GM12878 (cell line): ENCODE measurements at regions not wholly inside any gene's neighbourhood (a gene's known extent, or its start where the extent isn't known, plus 50 kb on each side); places are given as distances from the start of the nearest gene placed in this dataset.

Source experiments
- ATAC-seq: fragments of 200-7000 bp; cut with Tn5 transposase; 3 replicates; pipeline ENCODE4 v1.9.1; 2020; ENCODE audit warnings: mild to moderate bottlenecking, moderate library complexity
- BruUV-seq: library from RNA; stranded (reverse); fragments of 400-500 nt; replicated peaks from 2 replicates; lab custom pipeline; 2021; lab: Mats Ljungman, UMichigan
- CTCF ChIA-PET: fragments of 300-600 bp; sonication (Branson Sonifier 250); formaldehyde crosslinking; extraction: SDS; loops from one replicate; lab custom pipeline; 2021; ENCODE audit warnings: inconsistent platforms; lab: Yijun Ruan, JAX
- POLR2A ChIA-PET: fragments of 350-600 bp; formaldehyde crosslinking; extraction: SDS; loops from one replicate; lab custom pipeline; 2021; ENCODE audit warnings: inconsistent platforms; lab: Charles Lee
- RAD21 ChIA-PET: fragments of 300-600 bp; sonication (Branson Sonifier 250); formaldehyde crosslinking; loops from one replicate; lab custom pipeline; 2023; ENCODE audit warnings: antibody characterized with exemption; ENCODE audit not compliant: unreplicated experiment; lab: Charles Lee
- SMC1A ChIA-PET: fragments of 300-600 bp; sonication (Branson Sonifier 250); formaldehyde crosslinking; loops from one replicate; lab custom pipeline; 2023; ENCODE audit not compliant: unreplicated experiment, uncharacterized antibody; lab: Charles Lee
- DNase-seq: peaks from one replicate; pipeline ENCODE4 v3.0.0-alpha.2; 2011; ENCODE audit warnings: low read depth, low spot score
- FAIRE-seq: peaks from 3 replicates; lab custom pipeline; 2011; peaks lifted over from hg19 to GRCh38; lab: Jason Lieb, UNC
- H2AFZ ChIP-seq: 2 replicates; pipeline ENCODE4 v1.6.0; 2011; ENCODE audit warnings: low read depth, low read length, control low read depth; ENCODE audit not compliant: control insufficient read depth
- H3K27ac ChIP-seq: 2 replicates; pipeline ENCODE4 v1.5.1; 2011; ENCODE audit warnings: control low read depth; ENCODE audit not compliant: control insufficient read depth, insufficient read depth
- H3K27me3 ChIP-seq, 2 experiments: replicated peaks in 1 of 2; 2 replicates each; pipeline versions ENCODE4 v1.6.0 to v1.6.1; 2011; ENCODE audit warnings: low read length in 1 of 2; ENCODE audit not compliant: control insufficient read depth in 2 of 2, insufficient read depth in 2 of 2
- H3K36me3 ChIP-seq, 2 experiments: 2 replicates each; pipeline ENCODE4 v1.5.1; 2011; ENCODE audit warnings: low read length in 1 of 2; ENCODE audit not compliant: control insufficient read depth in 2 of 2, insufficient read depth in 2 of 2
- H3K4me1 ChIP-seq: 2 replicates; pipeline ENCODE4 v1.6.1; 2011; ENCODE audit warnings: mild to moderate bottlenecking, low read length, moderate library complexity, mixed read lengths; ENCODE audit not compliant: control insufficient read depth, insufficient read depth
- H3K4me2 ChIP-seq: 2 replicates; pipeline ENCODE4 v1.6.0; 2011; ENCODE audit warnings: control low read depth; ENCODE audit not compliant: control insufficient read depth, insufficient read depth
- H3K4me3 ChIP-seq: fragments of 200-600 bp; sonication (generic); 2 replicates; pipeline ENCODE4 v1.5.1; 2016
- H3K79me2 ChIP-seq: 2 replicates; pipeline ENCODE4 v1.6.0; 2011; ENCODE audit warnings: low read length; ENCODE audit not compliant: control insufficient read depth, insufficient read depth
- H3K9ac ChIP-seq: 2 replicates; pipeline ENCODE4 v1.8.0; 2011; ENCODE audit warnings: low read length, control low read depth, mixed read lengths; ENCODE audit not compliant: control insufficient read depth, insufficient read depth
- H3K9me3 ChIP-seq: replicated peaks from 3 replicates; pipeline ENCODE4 v1.5.1; 2011; ENCODE audit warnings: mild to moderate bottlenecking, low read length; ENCODE audit not compliant: control insufficient read depth, insufficient read depth
- H4K20me1 ChIP-seq: 2 replicates; pipeline ENCODE4 v1.6.0; 2011; ENCODE audit not compliant: control insufficient read depth, insufficient read depth
- ATF3 ChIP-seq: IDR thresholded peaks from 2 replicates; pipeline ENCODE4 v1.6.1; 2011; ENCODE audit warnings: low read depth, mild to moderate bottlenecking, low read length, moderate library complexity, borderline replicate concordance; ENCODE audit errors: extremely low read depth
- ATF7 ChIP-seq: fragments of 450-650 bp; IDR thresholded peaks from 2 replicates; pipeline ENCODE4 v1.6.1; 2016; ENCODE audit warnings: low read depth, mild to moderate bottlenecking
- PML ChIP-seq: IDR thresholded peaks from 2 replicates; pipeline ENCODE4 v1.6.1; 2012; ENCODE audit warnings: low read length, inconsistent platforms
- PRDM15 ChIP-seq: fragments of 450-650 bp; formaldehyde crosslinking; IDR thresholded peaks from 2 replicates; pipeline ENCODE4 v1.4.0; 2020; ENCODE audit warnings: mild to moderate bottlenecking, moderate library complexity
- TBL1XR1 ChIP-seq: IDR thresholded peaks from 2 replicates; pipeline ENCODE4 v1.6.1; 2012; ENCODE audit warnings: low read depth, low read length, improper control_type of control experiment
- ZNF274 ChIP-seq: IDR thresholded peaks from one replicate; pipeline ENCODE4 v1.8.0; 2011; ENCODE audit not compliant: insufficient read length, insufficient read depth
- WGBS: methylation state at CpG from one replicate; pipeline ENCODE4 v1.1.6; 2016; ENCODE audit warnings: low lambda C conversion rate; ENCODE audit not compliant: insufficient replicate concordance, insufficient coverage; ENCODE audit errors: missing lambda C conversion rate; 5-methylcytosine and 5-hydroxymethylcytosine counted together
- in situ Hi-C: fragments of 300-500 bp; cut with MboI; formaldehyde crosslinking; loops from 9 replicates; pipeline ENCODE4 v1.14.3; 2018; ENCODE audit warnings: mixed read lengths
- intact Hi-C: fragments of 100-400 bp; cut with micrococcal nuclease; formaldehyde crosslinking; loops from one replicate; pipeline ENCODE4 v1.14.2; 2022; ENCODE audit not compliant: unreplicated experiment

- TF ChIP-seq PRDM15 (CRISPR knock-in tag): no peak
- TF ChIP-seq ATF3: no peak
- TF ChIP-seq ATF7: no peak
- TF ChIP-seq ZNF274: no peak
These were observed 726.1 kb upstream of the GALNTL6 start (continued) for GRCh38 chr4:171087089-171087488.

GRCh38 chr4:171067422-171067821 is 745.8 kb upstream of the GALNTL6 start:
- Histone ChIP-seq H3K9me3 (no peaks in the 10 kb centered on the region), H2AFZ (no peak overlapping the region), H3K79me2 (no peaks in the 10 kb centered on the region), H3K27ac (no peak overlapping the region), H3K36me3 (no peaks in the 10 kb centered on the region), H3K4me1 (no peaks in the 10 kb centered on the region), H3K9ac (no peak overlapping the region), H3K4me3 (no peak overlapping the region), H3K4me2 (no peak overlapping the region), H3K27me3 (no peaks in the 10 kb centered on the region), H4K20me1 (no peaks in the 10 kb centered on the region)
- intact Hi-C loops: no loop called here
- TF ChIP-seq PML (no peak), TBL1XR1 (no peak)
- ChIA-PET SMC1A (no interaction called here), POLR2A (no interaction called here), CTCF (no interaction called here), RAD21 (no interaction called here)
- WGBS: 0% methylated on average over 1 of the region's 1 CpG
- ATAC-seq: no peak
- BruUV-seq: no TSS peak
- no peak for FAIRE-seq
- peak; percentile 0 for DNase-seq
- in situ Hi-C loops: no loop called here
